A673 (cell line): ENCODE measurements at regions not wholly inside any gene's neighbourhood (a gene's known extent, or its start where the extent isn't known, plus 50 kb on each side); places are given as distances from the start of the nearest gene placed in this dataset.

Experiments
- CTCF ChIP-seq: fragments of 300-800, 200-600 bp; sonication (generic); conservative IDR thresholded peaks from 2 replicates; pipeline ENCODE4 v1.5.1; 2017; ENCODE audit warnings: low read depth, mild to moderate bottlenecking, antibody characterized with exemption, low read length, moderate library complexity, mixed read lengths
- EZH2 ChIP-seq: fragments of 200-600 bp; sonication (generic); IDR thresholded peaks from 2 replicates; pipeline ENCODE4 v1.6.1; 2017; ENCODE audit warnings: borderline replicate concordance, low read depth, mild to moderate bottlenecking, mixed read lengths, antibody characterized with exemption, low read length; ENCODE audit not compliant: poor library complexity, severe bottlenecking

- no peak for TF ChIP-seq CTCF
- no peak for TF ChIP-seq EZH2
These were observed 154.6 kb upstream of the EEPD1 start for GRCh38 chr7:35998481-35998880.
